GM21381 (cell line): ENCODE measurements at regions not wholly inside any gene's neighbourhood (a gene's known extent, or its start where the extent isn't known, plus 50 kb on each side); places are given as distances from the start of the nearest gene placed in this dataset.
"Not testable (repeated sequence)": the region's sequence is repeated elsewhere in the genome, so short reads cannot be mapped to it uniquely, and the experiment has no call there.

ENCODE experiments used
- ATAC-seq: cut with Tn5 transposase; IDR thresholded peaks from one replicate; pipeline ENCODE4 v1.9.1; 2021; ENCODE audit warnings: mild to moderate bottlenecking, moderate library complexity; ENCODE audit not compliant: unreplicated experiment

DNA sequence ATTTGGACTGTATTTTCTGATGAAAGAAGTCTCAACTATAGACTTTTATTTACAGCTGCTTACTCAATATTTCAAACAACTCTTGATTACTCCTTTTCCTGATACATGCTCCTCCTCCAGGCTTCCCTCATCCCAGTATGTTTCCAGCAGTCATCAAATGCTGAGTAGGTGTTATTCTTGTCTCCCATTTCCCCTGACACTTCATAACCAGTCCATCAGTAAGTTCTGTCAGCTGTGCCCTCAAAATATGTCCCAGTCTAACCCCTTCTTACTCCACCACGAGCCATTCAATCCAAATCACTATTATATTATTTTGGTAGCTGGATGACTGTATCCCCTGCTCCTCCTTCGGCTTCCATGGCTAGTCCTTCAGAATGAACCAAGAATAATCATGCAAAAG is 189.1 kb upstream of the DTNA start:
- no peak for ATAC-seq

DNA sequence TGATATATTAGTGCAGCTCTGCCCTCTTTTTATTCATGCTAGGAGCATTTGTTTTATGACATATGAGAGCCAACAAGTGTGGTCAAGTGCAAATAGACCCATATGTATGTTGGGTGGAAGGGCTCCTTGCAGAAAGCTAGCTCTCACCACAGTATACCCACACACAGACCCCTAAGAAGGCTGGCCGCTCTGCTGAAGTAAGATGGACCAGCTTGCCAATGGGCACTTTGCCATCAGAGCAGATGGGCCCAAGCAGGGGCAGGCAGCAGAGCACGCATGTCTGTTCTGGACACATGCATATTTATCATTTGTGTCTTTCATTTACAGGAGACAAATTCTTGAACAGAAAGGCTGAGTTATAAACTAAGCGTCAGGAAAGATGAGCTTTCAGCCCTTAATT is 187.5 kb upstream of the DTNA start:
- ATAC-seq: no peak

DNA sequence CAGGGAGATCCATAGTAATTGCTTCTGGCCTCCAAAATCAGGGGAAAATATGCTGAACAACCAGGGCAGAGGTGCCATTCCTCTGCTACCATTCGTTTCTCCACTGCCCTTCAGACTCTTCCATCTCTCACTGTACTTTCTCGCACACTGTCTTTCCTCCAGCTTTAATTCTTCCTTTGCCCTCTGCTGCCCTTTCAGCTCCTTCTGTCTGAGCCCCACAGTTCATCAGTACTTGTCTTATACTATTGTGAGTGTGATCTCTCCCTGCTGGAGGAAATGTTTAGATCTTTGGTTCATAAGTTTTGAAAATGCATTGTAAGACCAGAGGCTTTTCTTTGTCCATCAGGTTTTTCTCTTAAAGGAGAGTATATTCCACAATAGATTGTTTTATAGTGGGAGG is 184.9 kb upstream of the DTNA start:
- ATAC-seq: no peak

DNA sequence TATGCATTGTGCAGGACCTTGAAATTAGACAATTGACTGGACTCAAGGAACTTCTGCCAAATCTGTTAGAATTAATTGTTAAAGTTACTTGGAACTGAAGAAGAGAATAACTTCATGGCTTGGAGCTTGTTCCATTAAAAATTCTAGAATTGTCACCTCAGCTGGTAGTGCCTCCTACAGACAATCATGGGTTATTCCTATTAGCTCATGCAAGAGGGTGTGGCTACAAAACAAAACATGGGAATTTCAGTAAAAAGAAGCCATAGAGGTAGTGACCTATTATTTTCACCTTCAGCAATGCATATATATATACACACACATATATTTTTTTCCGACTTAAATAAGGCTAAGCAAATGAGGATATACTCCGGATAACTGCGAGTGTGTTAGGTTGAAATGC is 181.9 kb upstream of the DTNA start:
- ATAC-seq: no peak

DNA sequence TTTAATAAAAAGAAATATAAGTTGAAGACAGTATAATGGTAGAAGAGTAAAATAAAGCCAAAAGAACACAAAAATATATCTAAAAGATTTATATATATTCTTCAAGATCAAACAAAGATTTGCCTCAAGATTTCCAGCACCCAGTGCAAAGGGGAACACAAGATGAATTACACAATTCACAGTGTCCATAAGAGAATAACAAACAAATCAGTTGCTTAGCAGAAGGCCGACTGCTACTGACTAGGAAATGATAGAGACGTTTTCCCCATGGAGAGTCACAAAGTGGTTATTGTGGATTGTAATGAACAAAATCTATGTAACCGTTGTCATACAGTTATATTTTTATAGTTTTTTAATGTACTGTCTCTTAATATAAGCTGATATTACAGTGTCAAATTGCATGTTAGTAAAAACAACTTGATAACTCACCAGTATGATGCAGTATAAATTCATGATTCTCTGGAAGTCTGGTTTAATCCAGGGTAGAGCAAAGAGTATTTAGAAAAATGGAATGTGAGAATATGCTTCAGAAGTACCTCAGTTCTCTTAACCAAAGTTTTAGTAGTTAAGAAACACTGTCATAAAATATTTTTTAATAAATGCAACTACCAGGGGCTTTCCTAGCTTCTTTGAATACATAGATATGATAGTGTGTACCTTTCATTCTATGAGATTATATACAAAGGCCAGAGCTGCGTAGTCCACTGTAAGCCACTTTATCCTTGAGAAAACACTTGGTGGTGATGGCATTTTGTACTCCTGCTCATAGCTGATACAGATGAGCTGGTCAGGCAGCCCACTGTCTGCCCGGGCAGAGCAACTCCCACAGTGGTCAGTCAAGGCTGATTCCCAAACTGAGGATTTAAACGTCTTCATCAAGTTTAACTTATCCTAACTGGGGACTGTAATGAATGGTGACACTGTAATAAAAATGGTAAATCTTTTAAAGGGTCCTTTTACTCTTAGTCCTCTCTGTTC is 180.5 kb upstream of the DTNA start:
- no peak for ATAC-seq

- ATAC-seq: no peak
Measured at GRCh38 chr18:34531110-34531509, 179.0 kb upstream of the DTNA start.

GRCh38 chr18:34534642-34535041 is 175.5 kb upstream of the DTNA start:
- not testable (repeated sequence) for ATAC-seq

- ATAC-seq: no peak
Measured at GRCh38 chr18:34540897-34541296, 169.2 kb upstream of the DTNA start.

DNA sequence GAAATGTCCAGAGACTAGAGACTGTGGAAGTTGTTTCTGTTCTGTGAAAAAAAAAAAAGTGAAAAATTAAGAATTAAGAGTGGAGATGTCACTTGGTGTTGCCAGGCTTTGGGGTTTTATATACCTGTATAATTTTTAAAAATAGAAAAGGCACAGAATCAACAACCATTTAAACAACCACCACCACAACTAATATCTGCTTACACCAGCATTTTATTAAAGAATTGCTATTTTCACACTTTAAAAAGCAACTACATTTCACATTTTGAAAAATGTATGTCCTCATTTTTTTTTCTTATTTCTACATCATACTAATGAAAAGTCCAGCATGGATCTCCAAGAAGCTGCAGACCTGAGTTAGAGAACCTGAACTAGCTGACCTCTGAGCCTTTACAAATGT is 167.5 kb upstream of the DTNA start:
- ATAC-seq: no peak

DNA sequence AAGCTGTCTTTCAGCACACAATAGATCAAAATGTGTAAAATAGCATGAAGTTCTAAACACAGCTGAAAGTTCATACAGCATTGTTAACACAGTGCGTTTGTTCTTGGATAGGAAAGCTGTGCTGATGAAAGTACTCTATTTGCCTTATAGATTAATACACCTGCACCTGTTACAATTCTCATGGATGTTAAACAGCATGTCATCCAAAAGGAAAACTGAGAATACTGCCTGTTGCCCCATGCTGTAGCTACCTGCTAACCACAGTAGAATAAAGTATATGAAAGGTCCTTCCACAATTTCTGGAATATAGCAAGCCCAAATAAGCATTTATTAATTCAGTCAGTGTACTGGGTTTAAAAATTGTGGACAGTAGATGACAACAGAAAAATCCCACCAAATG is 166.7 kb upstream of the DTNA start:
- no peak for ATAC-seq

- ATAC-seq: no peak
Measured at GRCh38 chr18:34543945-34544344, 166.2 kb upstream of the DTNA start.

DNA sequence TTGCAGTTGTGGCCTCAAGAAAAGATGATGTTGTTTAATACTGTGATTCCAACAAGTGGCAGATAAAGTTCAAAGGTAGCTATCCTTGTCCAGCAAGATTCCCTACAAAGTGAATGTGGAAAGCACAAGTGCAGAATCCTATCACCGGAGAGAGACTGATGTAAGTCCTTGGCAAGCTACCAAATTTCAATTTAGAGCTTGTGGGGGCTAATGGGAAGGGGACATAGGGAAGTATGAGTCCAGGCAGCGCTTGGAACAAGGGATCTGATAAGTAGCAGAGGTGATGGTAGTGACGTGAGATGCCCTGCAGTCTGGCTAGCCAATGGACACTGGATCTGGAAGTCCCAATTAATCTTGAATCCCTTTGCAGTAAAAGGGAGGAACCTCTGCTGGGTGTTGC is 165.2 kb upstream of the DTNA start:
- no peak for ATAC-seq

DNA sequence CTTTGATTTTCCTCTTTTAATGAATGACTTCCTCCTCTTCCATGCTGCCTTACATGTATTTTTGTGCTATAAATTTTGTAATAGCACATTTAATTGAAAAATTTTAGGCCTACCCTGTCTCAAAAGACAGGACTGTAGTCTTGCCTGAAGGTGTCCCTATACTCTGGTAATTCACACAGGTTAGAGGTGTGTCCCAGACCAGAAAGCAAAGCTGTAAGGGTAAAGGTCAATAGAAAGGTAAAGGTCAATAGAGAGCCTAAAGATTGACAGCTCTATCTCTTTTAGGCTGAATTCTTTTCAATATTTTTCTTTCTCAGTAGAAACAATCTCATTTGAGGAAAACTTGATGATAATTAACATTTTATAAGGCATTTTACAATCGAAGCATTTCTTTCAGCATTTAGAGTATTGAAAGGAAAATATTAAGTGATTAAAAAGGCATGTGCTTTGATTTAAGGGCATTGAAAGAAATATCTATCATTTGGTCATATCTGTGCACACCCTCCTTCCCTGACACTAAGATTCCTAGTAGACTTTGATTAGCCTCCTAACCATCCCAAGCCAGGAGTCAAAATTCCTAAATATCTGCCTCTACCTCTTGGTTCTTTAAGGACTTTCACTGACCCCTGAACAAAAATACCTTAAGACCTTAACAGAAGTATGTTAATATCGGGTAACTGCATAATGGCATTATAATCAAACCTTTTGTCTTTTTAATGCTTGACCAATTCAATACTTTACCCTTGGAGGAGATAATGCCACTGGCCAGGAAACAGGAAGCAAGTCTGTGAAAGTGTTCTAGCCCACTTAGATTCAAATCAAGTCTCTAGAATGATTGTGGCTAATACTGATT is 161.8 kb upstream of the DTNA start:
- ATAC-seq: no peak

DNA sequence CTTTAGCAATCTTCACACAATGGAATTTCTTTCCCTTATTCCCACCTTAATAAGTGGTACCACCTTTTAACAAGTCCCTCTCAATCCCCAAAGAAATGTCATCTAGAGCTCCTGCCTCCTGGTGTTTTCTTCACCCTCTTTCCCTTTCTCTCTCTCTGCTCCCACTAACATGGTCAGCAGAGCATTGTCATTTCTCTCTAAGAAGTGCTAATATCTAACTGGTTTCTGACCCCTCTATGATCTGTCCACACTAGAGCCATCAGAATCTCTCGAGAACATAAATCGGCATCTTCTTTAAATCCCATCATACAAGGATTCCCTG is 161.2 kb upstream of the DTNA start:
- no peak for ATAC-seq

DNA sequence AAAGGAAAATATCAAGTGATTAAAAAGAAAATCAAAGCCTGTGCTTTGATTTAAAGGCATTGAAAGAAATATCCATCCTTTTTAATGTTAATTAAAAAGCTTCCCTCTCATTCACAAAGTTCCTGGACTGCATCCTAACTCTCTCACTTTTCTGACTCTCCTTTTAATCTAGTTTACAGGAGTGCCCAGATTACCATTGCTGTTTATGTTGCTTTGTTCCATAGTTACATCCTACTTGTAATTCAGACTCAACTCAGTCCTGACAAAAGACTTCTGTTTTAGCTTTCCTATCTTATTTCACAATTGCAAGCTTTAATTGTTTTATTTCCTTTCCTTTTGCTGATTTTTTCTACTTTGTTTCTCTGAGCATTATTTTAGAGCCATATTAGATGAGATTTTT is 160.7 kb upstream of the DTNA start:
- no peak for ATAC-seq

- no peak for ATAC-seq
Measured at GRCh38 chr18:34550156-34550555, 159.9 kb upstream of the DTNA start.

- ATAC-seq: no peak
Measured at GRCh38 chr18:34550902-34551301, 159.2 kb upstream of the DTNA start.

- ATAC-seq: no peak
Measured at GRCh38 chr18:34551824-34552223, 158.3 kb upstream of the DTNA start.

GRCh38 chr18:34562252-34562870 is 147.7 kb upstream of the DTNA start:
- no peak for ATAC-seq

DNA sequence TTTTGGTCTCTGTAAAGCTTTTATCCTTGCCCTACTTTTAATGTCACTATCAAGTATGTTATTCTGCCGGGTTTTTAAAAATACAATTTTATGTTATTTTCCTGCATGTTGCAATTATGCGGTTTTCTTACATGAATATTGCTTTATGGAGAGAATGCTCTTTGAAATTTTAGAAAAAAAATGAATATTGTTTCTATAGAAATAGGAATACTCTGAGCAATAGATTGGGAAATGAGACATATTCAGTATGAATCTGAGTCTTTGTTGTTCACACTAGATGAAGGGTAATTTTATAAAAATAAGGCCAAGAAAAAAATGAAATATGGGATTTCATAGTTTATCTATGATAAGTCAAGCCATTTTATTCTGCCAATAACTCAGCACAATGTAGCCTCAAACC is 142.2 kb upstream of the DTNA start:
- ATAC-seq: no peak

DNA sequence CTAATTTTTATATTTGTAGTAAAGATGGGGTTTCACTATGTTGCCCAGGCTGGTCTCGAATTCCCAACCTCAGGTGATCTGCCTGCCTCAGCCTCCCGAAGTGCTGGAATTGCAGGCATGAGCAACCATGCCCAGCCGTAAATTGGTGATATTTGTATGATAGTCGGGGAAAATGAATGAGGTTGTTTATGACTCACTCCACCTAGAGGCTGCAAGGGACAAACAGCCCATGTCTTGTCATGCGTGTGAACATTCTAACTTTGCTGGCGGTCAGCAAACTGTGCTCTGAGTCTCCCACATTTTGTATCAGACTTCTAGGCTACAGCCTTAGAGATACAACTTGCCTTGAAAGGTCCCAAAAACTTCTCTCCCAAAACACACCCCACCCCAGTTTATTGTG is 133.5 kb upstream of the DTNA start:
- no peak for ATAC-seq

GRCh38 chr18:34583895-34584294 is 126.2 kb upstream of the DTNA start:
- ATAC-seq: no peak
